ENCODE measurements at regions not wholly inside any gene's neighbourhood (a gene's known extent, or its start where the extent isn't known, plus 50 kb on each side); places are given as distances from the start of the nearest gene placed in this dataset.

DNA sequence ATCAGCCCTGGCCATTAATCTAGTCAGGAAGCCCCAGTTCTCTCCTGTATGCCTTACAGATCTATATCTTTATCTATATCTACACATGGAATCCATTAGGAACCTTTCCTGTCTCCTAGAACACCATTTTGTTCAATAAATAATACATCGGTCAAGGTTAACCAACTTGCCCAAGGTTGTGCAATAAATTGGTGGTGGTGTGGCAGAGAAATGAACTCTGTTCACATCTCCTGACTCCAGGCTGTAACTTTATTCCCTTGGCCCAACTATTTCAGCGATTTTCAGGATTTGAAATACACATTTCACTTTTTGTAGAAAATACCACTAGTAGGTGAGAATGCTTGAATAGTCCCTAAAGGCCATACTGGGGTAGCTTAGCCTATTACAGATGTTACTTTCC, 712.5 kb upstream of the FZD8 start (continued):
- TF ChIP-seq, protein P1, sequence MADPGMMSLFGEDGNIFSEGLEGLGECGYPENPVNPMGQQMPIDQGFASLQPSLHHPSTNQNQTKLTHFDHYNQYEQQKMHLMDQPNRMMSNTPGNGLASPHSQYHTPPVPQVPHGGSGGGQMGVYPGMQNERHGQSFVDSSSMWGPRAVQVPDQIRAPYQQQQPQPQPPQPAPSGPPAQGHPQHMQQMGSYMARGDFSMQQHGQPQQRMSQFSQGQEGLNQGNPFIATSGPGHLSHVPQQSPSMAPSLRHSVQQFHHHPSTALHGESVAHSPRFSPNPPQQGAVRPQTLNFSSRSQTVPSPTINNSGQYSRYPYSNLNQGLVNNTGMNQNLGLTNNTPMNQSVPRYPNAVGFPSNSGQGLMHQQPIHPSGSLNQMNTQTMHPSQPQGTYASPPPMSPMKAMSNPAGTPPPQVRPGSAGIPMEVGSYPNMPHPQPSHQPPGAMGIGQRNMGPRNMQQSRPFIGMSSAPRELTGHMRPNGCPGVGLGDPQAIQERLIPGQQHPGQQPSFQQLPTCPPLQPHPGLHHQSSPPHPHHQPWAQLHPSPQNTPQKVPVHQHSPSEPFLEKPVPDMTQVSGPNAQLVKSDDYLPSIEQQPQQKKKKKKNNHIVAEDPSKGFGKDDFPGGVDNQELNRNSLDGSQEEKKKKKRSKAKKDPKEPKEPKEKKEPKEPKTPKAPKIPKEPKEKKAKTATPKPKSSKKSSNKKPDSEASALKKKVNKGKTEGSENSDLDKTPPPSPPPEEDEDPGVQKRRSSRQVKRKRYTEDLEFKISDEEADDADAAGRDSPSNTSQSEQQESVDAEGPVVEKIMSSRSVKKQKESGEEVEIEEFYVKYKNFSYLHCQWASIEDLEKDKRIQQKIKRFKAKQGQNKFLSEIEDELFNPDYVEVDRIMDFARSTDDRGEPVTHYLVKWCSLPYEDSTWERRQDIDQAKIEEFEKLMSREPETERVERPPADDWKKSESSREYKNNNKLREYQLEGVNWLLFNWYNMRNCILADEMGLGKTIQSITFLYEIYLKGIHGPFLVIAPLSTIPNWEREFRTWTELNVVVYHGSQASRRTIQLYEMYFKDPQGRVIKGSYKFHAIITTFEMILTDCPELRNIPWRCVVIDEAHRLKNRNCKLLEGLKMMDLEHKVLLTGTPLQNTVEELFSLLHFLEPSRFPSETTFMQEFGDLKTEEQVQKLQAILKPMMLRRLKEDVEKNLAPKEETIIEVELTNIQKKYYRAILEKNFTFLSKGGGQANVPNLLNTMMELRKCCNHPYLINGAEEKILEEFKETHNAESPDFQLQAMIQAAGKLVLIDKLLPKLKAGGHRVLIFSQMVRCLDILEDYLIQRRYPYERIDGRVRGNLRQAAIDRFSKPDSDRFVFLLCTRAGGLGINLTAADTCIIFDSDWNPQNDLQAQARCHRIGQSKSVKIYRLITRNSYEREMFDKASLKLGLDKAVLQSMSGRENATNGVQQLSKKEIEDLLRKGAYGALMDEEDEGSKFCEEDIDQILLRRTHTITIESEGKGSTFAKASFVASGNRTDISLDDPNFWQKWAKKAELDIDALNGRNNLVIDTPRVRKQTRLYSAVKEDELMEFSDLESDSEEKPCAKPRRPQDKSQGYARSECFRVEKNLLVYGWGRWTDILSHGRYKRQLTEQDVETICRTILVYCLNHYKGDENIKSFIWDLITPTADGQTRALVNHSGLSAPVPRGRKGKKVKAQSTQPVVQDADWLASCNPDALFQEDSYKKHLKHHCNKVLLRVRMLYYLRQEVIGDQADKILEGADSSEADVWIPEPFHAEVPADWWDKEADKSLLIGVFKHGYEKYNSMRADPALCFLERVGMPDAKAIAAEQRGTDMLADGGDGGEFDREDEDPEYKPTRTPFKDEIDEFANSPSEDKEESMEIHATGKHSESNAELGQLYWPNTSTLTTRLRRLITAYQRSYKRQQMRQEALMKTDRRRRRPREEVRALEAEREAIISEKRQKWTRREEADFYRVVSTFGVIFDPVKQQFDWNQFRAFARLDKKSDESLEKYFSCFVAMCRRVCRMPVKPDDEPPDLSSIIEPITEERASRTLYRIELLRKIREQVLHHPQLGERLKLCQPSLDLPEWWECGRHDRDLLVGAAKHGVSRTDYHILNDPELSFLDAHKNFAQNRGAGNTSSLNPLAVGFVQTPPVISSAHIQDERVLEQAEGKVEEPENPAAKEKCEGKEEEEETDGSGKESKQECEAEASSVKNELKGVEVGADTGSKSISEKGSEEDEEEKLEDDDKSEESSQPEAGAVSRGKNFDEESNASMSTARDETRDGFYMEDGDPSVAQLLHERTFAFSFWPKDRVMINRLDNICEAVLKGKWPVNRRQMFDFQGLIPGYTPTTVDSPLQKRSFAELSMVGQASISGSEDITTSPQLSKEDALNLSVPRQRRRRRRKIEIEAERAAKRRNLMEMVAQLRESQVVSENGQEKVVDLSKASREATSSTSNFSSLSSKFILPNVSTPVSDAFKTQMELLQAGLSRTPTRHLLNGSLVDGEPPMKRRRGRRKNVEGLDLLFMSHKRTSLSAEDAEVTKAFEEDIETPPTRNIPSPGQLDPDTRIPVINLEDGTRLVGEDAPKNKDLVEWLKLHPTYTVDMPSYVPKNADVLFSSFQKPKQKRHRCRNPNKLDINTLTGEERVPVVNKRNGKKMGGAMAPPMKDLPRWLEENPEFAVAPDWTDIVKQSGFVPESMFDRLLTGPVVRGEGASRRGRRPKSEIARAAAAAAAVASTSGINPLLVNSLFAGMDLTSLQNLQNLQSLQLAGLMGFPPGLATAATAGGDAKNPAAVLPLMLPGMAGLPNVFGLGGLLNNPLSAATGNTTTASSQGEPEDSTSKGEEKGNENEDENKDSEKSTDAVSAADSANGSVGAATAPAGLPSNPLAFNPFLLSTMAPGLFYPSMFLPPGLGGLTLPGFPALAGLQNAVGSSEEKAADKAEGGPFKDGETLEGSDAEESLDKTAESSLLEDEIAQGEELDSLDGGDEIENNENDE (IDR thresholded peaks at IDR 0.05; ENCODE audit: insufficient replicate concordance, low read length) = no peak
- TF ChIP-seq CHD1 (IDR thresholded peaks at IDR 0.05; ENCODE audit: low read depth, low read length) (no peak), EZH2 (IDR thresholded peaks at IDR 0.05; ENCODE audit: low read depth, low read length, severe bottlenecking) (no peak), SIRT6 (IDR thresholded peaks at IDR 0.05; ENCODE audit: low read length) (no peak), SAP30 (IDR thresholded peaks at IDR 0.05; ENCODE audit: insufficient read depth, insufficient replicate concordance, low read length) (no peak), CREB1 (IDR thresholded peaks at IDR 0.05) (no peak), BRCA1 (IDR thresholded peaks at IDR 0.05; ENCODE audit: low read depth, low read length) (no peak), YY1 (IDR thresholded peaks at IDR 0.05; ENCODE audit: low read depth, low read length) (no peak), MAFK (IDR thresholded peaks at IDR 0.05; ENCODE audit: low read depth, low read length) (no peak), GABPA (IDR thresholded peaks at IDR 0.05; ENCODE audit: borderline replicate concordance, insufficient read depth, low read length) (no peak)
- TF ChIP-seq, protein P2, sequence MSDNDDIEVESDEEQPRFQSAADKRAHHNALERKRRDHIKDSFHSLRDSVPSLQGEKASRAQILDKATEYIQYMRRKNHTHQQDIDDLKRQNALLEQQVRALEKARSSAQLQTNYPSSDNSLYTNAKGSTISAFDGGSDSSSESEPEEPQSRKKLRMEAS (IDR thresholded peaks at IDR 0.05) = no peak
